ENCODE measurements at regions not wholly inside any gene's neighbourhood (a gene's known extent, or its start where the extent isn't known, plus 50 kb on each side); places are given as distances from the start of the nearest gene placed in this dataset.

GRCh38 chr12:45590646-45591045 lies 138.9 kb upstream of the ARID2 start:
- no peak for DNase-seq

- no peak for DNase-seq
These were observed 137.9 kb upstream of the ARID2 start for GRCh38 chr12:45591635-45592034.

- DNase-seq = no peak
These were observed 133.1 kb upstream of the ARID2 start for GRCh38 chr12:45596366-45596765.

GRCh38 chr12:45598336-45598735 lies 131.2 kb upstream of the ARID2 start:
- no peak for DNase-seq

- no peak for DNase-seq
These were observed 130.7 kb upstream of the ARID2 start for GRCh38 chr12:45598761-45599160.

- no peak for DNase-seq
These were observed 130.3 kb upstream of the ARID2 start for GRCh38 chr12:45599196-45599595.

- DNase-seq = no peak
These were observed 128.1 kb upstream of the ARID2 start for GRCh38 chr12:45601390-45601789.

- no peak for DNase-seq
These were observed 127.6 kb upstream of the ARID2 start for GRCh38 chr12:45601888-45602287.

GRCh38 chr12:45605624-45606023 lies 123.9 kb upstream of the ARID2 start:
- DNase-seq = no peak

- DNase-seq = no peak
These were observed 118.4 kb upstream of the ARID2 start for GRCh38 chr12:45611061-45611460.

- no peak for DNase-seq
These were observed 118.0 kb upstream of the ARID2 start for GRCh38 chr12:45611495-45611894.

GRCh38 chr12:45612044-45612794 lies 117.3 kb upstream of the ARID2 start:
- DNase-seq = no peak

- DNase-seq = no peak
These were observed 116.2 kb upstream of the ARID2 start for GRCh38 chr12:45613296-45613695.

- DNase-seq = no peak
These were observed 115.7 kb upstream of the ARID2 start for GRCh38 chr12:45613855-45614254.

GRCh38 chr12:45615268-45615667 lies 114.2 kb upstream of the ARID2 start:
- DNase-seq = no peak

- DNase-seq = no peak
These were observed 109.8 kb upstream of the ARID2 start for GRCh38 chr12:45619736-45620135.

GRCh38 chr12:45621703-45622102 lies 107.8 kb upstream of the ARID2 start:
- no peak for DNase-seq

GRCh38 chr12:45622210-45622937 lies 107.1 kb upstream of the ARID2 start:
- no peak for DNase-seq

- DNase-seq = no peak
These were observed 106.3 kb upstream of the ARID2 start for GRCh38 chr12:45623221-45623620.

- DNase-seq = no peak
These were observed 105.6 kb upstream of the ARID2 start for GRCh38 chr12:45623940-45624339.

GRCh38 chr12:45626965-45627364 lies 102.5 kb upstream of the ARID2 start:
- no peak for DNase-seq

- DNase-seq = no peak
These were observed 102.0 kb upstream of the ARID2 start for GRCh38 chr12:45627407-45628069.

- no peak for DNase-seq
These were observed 100.2 kb upstream of the ARID2 start for GRCh38 chr12:45629292-45629691.

GRCh38 chr12:45633733-45634132 lies 95.8 kb upstream of the ARID2 start:
- DNase-seq = no peak
